ENCODE measurements at regions not wholly inside any gene's neighbourhood (a gene's known extent, or its start where the extent isn't known, plus 50 kb on each side); places are given as distances from the start of the nearest gene placed in this dataset.

GRCh38 chr7:121456015-121456414 lies 59.9 kb upstream of the FAM3C start:
- TF ChIP-seq CTCF (IDR thresholded peaks at IDR 0.05) (no peak), EP300 (IDR thresholded peaks at IDR 0.05) (no peak)

Data from stomach (tissue), 4 donors.